H9 (cell line): ENCODE measurements at regions not wholly inside any gene's neighbourhood (a gene's known extent, or its start where the extent isn't known, plus 50 kb on each side); places are given as distances from the start of the nearest gene placed in this dataset.

Experiments
- DNase-seq: peaks from one replicate; pipeline ENCODE4 v3.0.0-alpha.2; 2017
- H2AFZ ChIP-seq: one replicate; pipeline ENCODE4 v1.6.1; 2013; ENCODE audit warnings: mild to moderate bottlenecking, low read length, control low read depth, moderate library complexity
- H2AK5ac ChIP-seq: 2 replicates; pipeline ENCODE4 v1.6.1; 2013; ENCODE audit warnings: low read length, control low read depth, mixed read lengths; ENCODE audit not compliant: insufficient read length
- H2BK120ac ChIP-seq: one replicate; pipeline ENCODE4 v1.6.1; 2013; ENCODE audit warnings: low read depth, mild to moderate bottlenecking, low read length, control low read depth, inconsistent platforms; ENCODE audit not compliant: poor library complexity, severe bottlenecking
- H2BK12ac ChIP-seq: 2 replicates; pipeline ENCODE4 v1.6.1; 2013; ENCODE audit warnings: low read length, control low read depth, mixed read lengths, low read depth; ENCODE audit not compliant: insufficient read length
- H2BK15ac ChIP-seq: 2 replicates; pipeline ENCODE4 v1.6.1; 2013; ENCODE audit warnings: low read depth, low read length, control low read depth
- H2BK20ac ChIP-seq: one replicate; pipeline ENCODE4 v1.6.1; 2013; ENCODE audit warnings: low read depth, mild to moderate bottlenecking, low read length, control low read depth, inconsistent platforms; ENCODE audit not compliant: poor library complexity, severe bottlenecking
- H2BK5ac ChIP-seq: 2 replicates; pipeline ENCODE4 v1.6.1; 2013; ENCODE audit warnings: low read length, control low read depth, mixed read lengths; ENCODE audit not compliant: insufficient read length
- H3K14ac ChIP-seq: 2 replicates; pipeline ENCODE4 v1.6.1; 2013; ENCODE audit warnings: low read length, control low read depth; ENCODE audit not compliant: insufficient read depth
- H3K18ac ChIP-seq: 2 replicates; pipeline ENCODE4 v1.6.1; 2013; ENCODE audit warnings: low read depth, mild to moderate bottlenecking, mixed read lengths, low read length, control low read depth; ENCODE audit not compliant: insufficient read length
- H3K23ac ChIP-seq: 2 replicates; pipeline ENCODE4 v1.6.1; 2013; ENCODE audit warnings: low read length, control low read depth, mixed read lengths, low read depth; ENCODE audit not compliant: insufficient read length
- H3K23me2 ChIP-seq: 2 replicates; pipeline ENCODE4 v1.6.1; 2013; ENCODE audit warnings: low read depth, mild to moderate bottlenecking, mixed read lengths, low read length, control low read depth; ENCODE audit not compliant: insufficient read length, poor library complexity, severe bottlenecking
- H3K27ac ChIP-seq: 2 replicates; pipeline ENCODE4 v1.5.1; 2013; ENCODE audit warnings: low read length, control low read depth, mixed read lengths, low read depth; ENCODE audit not compliant: insufficient read length
- H3K27me3 ChIP-seq: 2 replicates; pipeline ENCODE4 v1.6.1; 2013; ENCODE audit warnings: low read length, control low read depth, inconsistent platforms; ENCODE audit not compliant: insufficient read depth
- H3K4ac ChIP-seq: 2 replicates; pipeline ENCODE4 v1.6.1; 2013; ENCODE audit warnings: low read depth, mild to moderate bottlenecking, control low read depth, inconsistent platforms, low read length, moderate library complexity
- H3K4me1 ChIP-seq: 2 replicates; pipeline ENCODE4 v1.6.1; 2013; ENCODE audit warnings: low read length, control low read depth, inconsistent platforms; ENCODE audit not compliant: insufficient read depth
- H3K4me2 ChIP-seq: 2 replicates; pipeline ENCODE4 v1.6.1; 2013; ENCODE audit warnings: low read length, control low read depth, mixed read lengths; ENCODE audit not compliant: insufficient read length, insufficient read depth
- H3K56ac ChIP-seq: 2 replicates; pipeline ENCODE4 v1.6.1; 2013; ENCODE audit warnings: low read depth, mild to moderate bottlenecking, mixed read lengths, low read length, control low read depth; ENCODE audit not compliant: insufficient read length
- H3K79me1 ChIP-seq: 2 replicates; pipeline ENCODE4 v1.6.1; 2013; ENCODE audit warnings: low read depth, mild to moderate bottlenecking, moderate library complexity, low read length, control low read depth, inconsistent platforms; ENCODE audit not compliant: insufficient read depth, poor library complexity, severe bottlenecking
- H3K79me2 ChIP-seq: 2 replicates; pipeline ENCODE4 v1.6.1; 2013; ENCODE audit warnings: low read length, control low read depth, inconsistent platforms; ENCODE audit not compliant: insufficient read depth
- H3K9ac ChIP-seq: 2 replicates; pipeline ENCODE4 v1.6.1; 2013; ENCODE audit warnings: low read length, control low read depth, mixed read lengths; ENCODE audit not compliant: insufficient read length; ENCODE audit errors: extremely low read depth
- H3K9me3 ChIP-seq: one replicate; pipeline ENCODE4 v1.6.1; 2013; ENCODE audit warnings: low read depth, low read length, inconsistent platforms; ENCODE audit not compliant: control insufficient read depth
- H3T11ph ChIP-seq: one replicate; pipeline ENCODE4 v1.6.1; 2013; ENCODE audit warnings: mild to moderate bottlenecking, low read length, control low read depth, inconsistent platforms
- H4K20me1 ChIP-seq: one replicate; pipeline ENCODE4 v1.6.1; 2013; ENCODE audit not compliant: control insufficient read depth, insufficient read length, insufficient read depth
- H4K5ac ChIP-seq: 2 replicates; pipeline ENCODE4 v1.6.1; 2013; ENCODE audit warnings: low read depth, mild to moderate bottlenecking, mixed read lengths, low read length, control low read depth; ENCODE audit not compliant: insufficient read length
- H4K8ac ChIP-seq: replicated peaks from 2 replicates; pipeline ENCODE4 v1.6.1; 2013; ENCODE audit warnings: low read length, control low read depth, mixed read lengths, low read depth; ENCODE audit not compliant: insufficient read length
- H4K91ac ChIP-seq: 2 replicates; pipeline ENCODE4 v1.6.1; 2013; ENCODE audit warnings: low read depth, mild to moderate bottlenecking, moderate library complexity, mixed read lengths, low read length, control low read depth; ENCODE audit not compliant: insufficient read length
- H3K27ac Mint-ChIP-seq, 3 experiments: 2 replicates in 2 of 3; 3 replicates in 1 of 3; pipeline ENCODE4 v1.8.0; 2020 to 2021; ENCODE audit warnings: mixed read lengths in 3 of 3, mild to moderate bottlenecking in 1 of 3, moderate library complexity in 1 of 3
- H3K27me3 Mint-ChIP-seq: 2 replicates; pipeline ENCODE4 v1.8.0; 2021; ENCODE audit warnings: low read depth, mild to moderate bottlenecking, moderate library complexity, mixed read lengths
- H3K36me3 Mint-ChIP-seq, 3 experiments: 2 replicates in 2 of 3; 3 replicates in 1 of 3; pipeline ENCODE4 v1.8.0; 2020 to 2021; ENCODE audit warnings: low read depth in 3 of 3, mixed read lengths in 3 of 3; ENCODE audit not compliant: insufficient read depth in 1 of 3
- H3K4me1 Mint-ChIP-seq, 2 experiments: 2 replicates each; pipeline ENCODE4 v1.8.0; 2020; ENCODE audit warnings: mixed read lengths in 2 of 2
- H3K4me3 Mint-ChIP-seq, 2 experiments: 2 replicates in 1 of 2; 3 replicates in 1 of 2; pipeline ENCODE4 v1.8.0; 2020 to 2021; ENCODE audit warnings: mild to moderate bottlenecking in 2 of 2, mixed read lengths in 2 of 2, moderate library complexity in 1 of 2
- H3K9me3 Mint-ChIP-seq, 2 experiments: 2 replicates in 1 of 2; 3 replicates in 1 of 2; pipeline ENCODE4 v1.8.0; 2020; ENCODE audit warnings: mild to moderate bottlenecking in 2 of 2, mixed read lengths in 2 of 2, moderate library complexity in 1 of 2
- WGBS: extraction: QIAGEN DNeasy Blood & Tissue Kit; methylation state at CpG from one replicate; pipeline ENCODE4 v1.1.7; 2013; ENCODE audit warnings: missing lambda C conversion rate, low lambda C conversion rate, mixed read lengths; ENCODE audit not compliant: insufficient read length; ENCODE audit errors: extremely low coverage; 5-methylcytosine and 5-hydroxymethylcytosine counted together
- TF ChIP-seq, protein P1 (sequence below): fragments of 200-600 bp; sonication (generic); conservative IDR thresholded peaks from 3 replicates; pipeline ENCODE4 v1.8.0; 2021; ENCODE audit warnings: antibody characterized with exemption, mild to moderate bottlenecking

DNA sequence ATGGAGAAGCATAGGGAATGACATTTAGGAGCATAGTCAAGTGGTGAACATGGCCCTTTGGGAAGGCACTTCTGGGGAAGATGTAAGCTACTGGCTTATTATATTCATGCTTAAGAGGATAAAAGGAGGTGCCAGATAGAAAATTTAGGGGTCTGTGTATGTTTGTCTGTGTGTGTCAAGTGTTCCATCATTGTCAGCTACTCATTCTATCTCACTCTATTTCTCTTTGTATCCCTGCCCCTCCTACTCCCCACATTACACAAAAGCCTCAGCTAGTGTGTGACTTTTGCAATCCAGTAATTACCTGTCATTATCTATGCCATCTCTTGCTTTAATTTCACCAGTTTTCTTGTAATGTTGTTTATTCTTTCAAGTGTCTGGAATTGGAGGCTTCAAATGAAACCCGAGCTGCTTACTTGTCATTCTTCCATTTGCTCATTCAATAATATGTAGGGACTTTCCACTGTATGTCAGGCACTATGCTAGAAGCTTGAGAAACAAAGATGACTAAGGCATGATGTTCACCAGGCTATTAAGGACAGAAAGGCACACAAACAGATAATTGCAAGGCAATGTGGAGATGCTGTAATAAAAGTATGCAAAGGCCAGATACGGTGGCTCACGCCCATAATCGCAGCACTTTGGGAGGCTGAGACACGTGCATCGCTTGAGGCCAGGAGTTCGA, 229.8 kb upstream of the TEX13C start:
- H3K27me3 Mint-ChIP-seq: no peaks in the 10 kb centered on the region
- no peak overlapping the region for H3K27ac ChIP-seq
- H3K14ac ChIP-seq: no peak overlapping the region
- no peak overlapping the region for H2BK5ac ChIP-seq
- H2AK5ac ChIP-seq: no peak overlapping the region
- no peak overlapping the region for H3K9ac ChIP-seq
- no peak overlapping the region for H2BK120ac ChIP-seq
- no peak overlapping the region for H3K27ac Mint-ChIP-seq
- H2BK15ac ChIP-seq: no peak overlapping the region
- no peaks in the 10 kb centered on the region for H3K79me1 ChIP-seq
- TF ChIP-seq, protein P1, sequence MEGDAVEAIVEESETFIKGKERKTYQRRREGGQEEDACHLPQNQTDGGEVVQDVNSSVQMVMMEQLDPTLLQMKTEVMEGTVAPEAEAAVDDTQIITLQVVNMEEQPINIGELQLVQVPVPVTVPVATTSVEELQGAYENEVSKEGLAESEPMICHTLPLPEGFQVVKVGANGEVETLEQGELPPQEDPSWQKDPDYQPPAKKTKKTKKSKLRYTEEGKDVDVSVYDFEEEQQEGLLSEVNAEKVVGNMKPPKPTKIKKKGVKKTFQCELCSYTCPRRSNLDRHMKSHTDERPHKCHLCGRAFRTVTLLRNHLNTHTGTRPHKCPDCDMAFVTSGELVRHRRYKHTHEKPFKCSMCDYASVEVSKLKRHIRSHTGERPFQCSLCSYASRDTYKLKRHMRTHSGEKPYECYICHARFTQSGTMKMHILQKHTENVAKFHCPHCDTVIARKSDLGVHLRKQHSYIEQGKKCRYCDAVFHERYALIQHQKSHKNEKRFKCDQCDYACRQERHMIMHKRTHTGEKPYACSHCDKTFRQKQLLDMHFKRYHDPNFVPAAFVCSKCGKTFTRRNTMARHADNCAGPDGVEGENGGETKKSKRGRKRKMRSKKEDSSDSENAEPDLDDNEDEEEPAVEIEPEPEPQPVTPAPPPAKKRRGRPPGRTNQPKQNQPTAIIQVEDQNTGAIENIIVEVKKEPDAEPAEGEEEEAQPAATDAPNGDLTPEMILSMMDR: no peak
- no peaks in the 10 kb centered on the region for H3K9me3 ChIP-seq
- H2AFZ ChIP-seq: no peak overlapping the region
- no peaks in the 10 kb centered on the region for H3K4me1 ChIP-seq
- H4K20me1 ChIP-seq: no peaks in the 10 kb centered on the region
- peaks cover 0 to 6% of the 10 kb centered on the region in 2 experiments; a peak in 1 of 4 replicates for H3K4me1 Mint-ChIP-seq
- H3K4ac ChIP-seq: no peak overlapping the region
- no peak overlapping the region for H2BK12ac ChIP-seq
- H3K56ac ChIP-seq: no peak overlapping the region
- no CpG with 5 or more reads among the region's 7 CpGs for WGBS
- H4K8ac ChIP-seq: no peak overlapping the region
- no peak for DNase-seq
- H3K4me3 Mint-ChIP-seq: no peak overlapping the region
- H4K5ac ChIP-seq: no peak overlapping the region
- no peaks in the 10 kb centered on the region for H3K9me3 Mint-ChIP-seq
- no peak overlapping the region for H4K91ac ChIP-seq
- H3K23ac ChIP-seq: no peak overlapping the region
- H3K79me2 ChIP-seq: no peaks in the 10 kb centered on the region
- no peak overlapping the region for H3K18ac ChIP-seq
- H3K4me2 ChIP-seq: no peak overlapping the region
- no peaks in the 10 kb centered on the region for H3K36me3 Mint-ChIP-seq
- H2BK20ac ChIP-seq: no peak overlapping the region
- no peak overlapping the region for H3T11ph ChIP-seq
- H3K23me2 ChIP-seq: no peaks in the 10 kb centered on the region
- H3K27me3 ChIP-seq: no peaks in the 10 kb centered on the region
